GM11168 (cell line): ENCODE measurements at regions not wholly inside any gene's neighbourhood (a gene's known extent, or its start where the extent isn't known, plus 50 kb on each side); places are given as distances from the start of the nearest gene placed in this dataset.
"Not testable (repeated sequence)": the region's sequence is repeated elsewhere in the genome, so short reads cannot be mapped to it uniquely, and the experiment has no call there.

ENCODE experiments used
- in situ Hi-C: fragments of 300-500 bp; cut with MboI; formaldehyde crosslinking; loops from one replicate; pipeline ENCODE4 v1.12.0; 2022; ENCODE audit warnings: low sequenced_read_pairs; ENCODE audit not compliant: unreplicated experiment

- in situ Hi-C loops: no loop called here
Measured at GRCh38 chr3:177633671-177634207, 436.5 kb upstream of the TBL1XR1 start.

GRCh38 chr3:177635601-177636106, 438.4 kb upstream of the TBL1XR1 start:
- in situ Hi-C loops: not testable (repeated sequence)

- in situ Hi-C loops: no loop called here
Measured at GRCh38 chr3:177640319-177640965, 443.2 kb upstream of the TBL1XR1 start.

GRCh38 chr3:177641206-177641605, 443.9 kb upstream of the TBL1XR1 start:
- in situ Hi-C loops: no loop called here

- in situ Hi-C loops: no loop called here
Measured at GRCh38 chr3:177642042-177642803, 444.9 kb upstream of the TBL1XR1 start.

GRCh38 chr3:177642804-177643125, 445.5 kb upstream of the TBL1XR1 start:
- in situ Hi-C loops: no loop called here

GRCh38 chr3:177646749-177647148, 449.5 kb upstream of the TBL1XR1 start:
- in situ Hi-C loops: no loop called here

- in situ Hi-C loops: no loop called here
Measured at GRCh38 chr3:177647341-177647740, 450.1 kb upstream of the TBL1XR1 start.

GRCh38 chr3:177647876-177648275, 450.6 kb upstream of the TBL1XR1 start:
- in situ Hi-C loops: no loop called here

GRCh38 chr3:177652556-177653291, 455.4 kb upstream of the TBL1XR1 start:
- in situ Hi-C loops: no loop called here

- in situ Hi-C loops: no loop called here
Measured at GRCh38 chr3:177657243-177657642, 460.0 kb upstream of the TBL1XR1 start.

- in situ Hi-C loops: no loop called here
Measured at GRCh38 chr3:177658354-177658753, 461.1 kb upstream of the TBL1XR1 start.

GRCh38 chr3:177664380-177665103, 467.3 kb upstream of the TBL1XR1 start:
- in situ Hi-C loops: not testable (repeated sequence)

- in situ Hi-C loops: no loop called here
Measured at GRCh38 chr3:177665122-177665808, 468.0 kb upstream of the TBL1XR1 start.

GRCh38 chr3:177672252-177672911, 475.1 kb upstream of the TBL1XR1 start:
- in situ Hi-C loops: no loop called here

- in situ Hi-C loops: no loop called here
Measured at GRCh38 chr3:177673112-177673914, 476.0 kb upstream of the TBL1XR1 start.

- in situ Hi-C loops: no loop called here
Measured at GRCh38 chr3:177674186-177674585, 476.9 kb upstream of the TBL1XR1 start.

- in situ Hi-C loops: no loop called here
Measured at GRCh38 chr3:177676148-177676547, 478.9 kb upstream of the TBL1XR1 start.
